GM12865 (cell line): ENCODE measurements at regions not wholly inside any gene's neighbourhood (a gene's known extent, or its start where the extent isn't known, plus 50 kb on each side); places are given as distances from the start of the nearest gene placed in this dataset.

Source experiments
- DNase-seq: peaks from one replicate; pipeline ENCODE4 v3.0.0; 2010; ENCODE audit warnings: low read depth
- H3K4me3 ChIP-seq: 2 replicates; pipeline ENCODE4 v1.5.1; 2011; ENCODE audit warnings: mild to moderate bottlenecking, low read depth, low read length, control low read depth
- CTCF ChIP-seq: IDR thresholded peaks from 2 replicates; pipeline ENCODE4 v1.5.1; 2011; ENCODE audit warnings: low read length, control low read depth, low read depth, inconsistent platforms; ENCODE audit not compliant: insufficient read depth; ENCODE audit errors: missing control alignments

GRCh38 chr13:103210348-103210747 is 144.1 kb upstream of the SLC10A2 start:
- DNase-seq = no peak
- no peak overlapping the region for H3K4me3 ChIP-seq
- TF ChIP-seq CTCF = no peak

GRCh38 chr13:103203735-103204330 is 137.6 kb upstream of the SLC10A2 start:
- TF ChIP-seq CTCF = no peak
- DNase-seq = no peak

GRCh38 chr13:103200118-103200885 is 134.1 kb upstream of the SLC10A2 start:
- TF ChIP-seq CTCF = no peak
- no peak overlapping the region for H3K4me3 ChIP-seq
- no peak for DNase-seq

More at GRCh38 chr13:103203735-103204330, 137.6 kb upstream of the SLC10A2 start:
- no peak overlapping the region for H3K4me3 ChIP-seq

GRCh38 chr13:103199380-103200088 is 133.3 kb upstream of the SLC10A2 start:
- no peak for DNase-seq
- no peak overlapping the region for H3K4me3 ChIP-seq
- no peak for TF ChIP-seq CTCF

- no peak for DNase-seq
- no peak overlapping the region for H3K4me3 ChIP-seq
- no peak for TF ChIP-seq CTCF
Observed at GRCh38 chr13:103196356-103196755, 130.1 kb upstream of the SLC10A2 start.

- no peak for TF ChIP-seq CTCF
- DNase-seq = no peak
- H3K4me3 ChIP-seq = no peak overlapping the region
Observed at GRCh38 chr13:103195762-103196161, 129.5 kb upstream of the SLC10A2 start.

- no peak overlapping the region for H3K4me3 ChIP-seq
- DNase-seq = no peak
- no peak for TF ChIP-seq CTCF
Observed at GRCh38 chr13:103194871-103195270, 128.7 kb upstream of the SLC10A2 start.
